HS-5 (cell line): ENCODE measurements at regions not wholly inside any gene's neighbourhood (a gene's known extent, or its start where the extent isn't known, plus 50 kb on each side); places are given as distances from the start of the nearest gene placed in this dataset.
"Not testable (repeated sequence)": the region's sequence is repeated elsewhere in the genome, so short reads cannot be mapped to it uniquely, and the experiment has no call there.

Experiments used
- DNase-seq: peaks from one replicate; pipeline ENCODE4 v3.0.0-alpha.2; 2012; ENCODE audit warnings: low read depth

DNA sequence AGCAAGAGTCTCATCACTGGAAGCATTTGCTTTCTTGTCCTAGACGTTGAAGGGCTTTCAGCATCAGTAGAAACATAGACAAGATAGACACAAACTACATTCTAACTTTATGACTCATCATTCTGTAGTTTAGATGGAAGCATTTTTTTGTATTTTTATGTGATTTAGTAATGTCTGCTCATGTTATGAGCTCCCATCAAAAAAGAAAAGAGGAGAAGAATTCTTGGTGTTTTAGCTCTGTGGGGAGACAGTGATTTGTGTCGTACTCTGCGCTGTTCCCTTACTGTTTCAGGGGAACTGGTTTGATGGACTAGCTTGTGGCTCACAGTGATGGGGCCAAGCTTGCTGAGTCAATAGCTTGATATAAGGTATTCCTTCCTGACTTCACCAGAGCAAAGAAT, 159.2 kb upstream of the WWC1 start:
- DNase-seq, result peak; percentile 14

DNA sequence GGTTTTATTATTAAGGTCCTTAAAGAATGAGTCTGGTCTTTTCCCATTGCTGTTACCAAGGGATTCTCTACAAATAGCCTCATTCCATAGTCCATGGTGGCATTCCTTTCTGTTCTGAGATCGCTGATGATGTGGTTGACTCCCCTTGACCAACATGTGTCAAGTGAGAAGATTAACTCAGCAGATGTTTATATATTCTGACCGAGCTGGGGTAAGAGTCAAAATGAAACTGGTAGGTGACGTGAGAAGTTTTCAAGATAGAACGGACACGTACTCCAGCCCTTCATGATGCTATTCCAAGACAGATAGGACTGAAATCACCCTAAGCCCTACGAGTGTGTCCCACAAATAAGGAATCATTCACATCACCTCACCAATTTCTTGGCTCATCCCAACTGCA, 155.5 kb upstream of the WWC1 start:
- no peak for DNase-seq

DNA sequence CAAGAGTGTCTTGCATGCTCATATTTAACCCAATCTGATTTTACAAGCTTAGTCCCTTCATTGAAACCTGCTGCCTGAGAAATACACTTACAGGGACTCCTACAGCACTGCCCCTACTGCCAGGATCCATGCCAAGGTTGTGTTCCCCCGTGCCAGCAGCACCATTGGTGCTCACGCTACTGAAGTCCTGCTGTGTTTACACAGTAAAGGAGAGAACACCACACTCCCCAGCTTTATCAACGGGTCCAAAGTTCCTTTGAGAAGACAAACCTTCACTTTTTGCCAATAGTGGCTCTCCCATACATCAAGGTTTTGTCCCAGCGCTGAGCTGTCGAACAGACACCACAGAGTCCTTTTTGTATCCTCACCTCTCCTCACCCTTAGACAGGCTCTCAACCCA, 155.1 kb upstream of the WWC1 start:
- no peak for DNase-seq

DNA sequence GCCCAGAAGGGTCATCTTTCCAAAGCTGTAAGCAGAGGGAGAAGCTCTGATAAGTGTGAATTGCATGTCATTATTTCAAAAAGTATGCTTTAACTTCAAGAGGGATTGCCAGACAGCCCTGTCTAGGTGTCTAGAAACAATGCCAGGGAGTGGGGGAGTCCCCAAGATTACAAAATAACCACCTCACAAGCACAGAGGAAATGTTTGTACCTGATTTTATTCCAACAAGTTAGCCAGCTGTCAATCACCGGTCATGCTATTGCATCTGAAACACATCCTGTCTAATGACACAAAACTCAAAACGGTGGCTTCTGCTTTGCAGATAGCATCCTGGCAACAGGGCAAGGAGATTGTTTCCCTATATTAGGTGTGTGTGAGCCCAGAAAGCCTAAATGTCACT, 154.2 kb upstream of the WWC1 start:
- no peak for DNase-seq

DNA sequence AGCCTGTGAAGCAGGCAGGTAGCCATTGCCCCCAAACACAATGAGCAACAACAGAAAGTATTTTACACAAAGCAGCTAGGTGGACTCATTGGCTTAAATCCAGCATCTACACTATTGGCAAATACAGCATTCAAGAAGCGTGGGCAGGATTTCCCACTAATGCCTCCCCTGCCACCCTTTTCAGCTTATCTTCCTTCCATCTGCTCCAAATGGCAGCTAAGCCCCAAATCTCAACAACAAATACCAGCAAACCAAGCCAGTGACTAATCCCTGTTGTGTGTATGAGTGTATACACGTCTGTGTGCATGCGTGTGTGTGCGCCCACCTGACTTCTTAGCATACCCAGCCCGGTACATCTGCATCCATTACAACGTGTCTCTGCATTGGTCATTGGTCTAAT, 151.2 kb upstream of the WWC1 start:
- no peak for DNase-seq

DNA sequence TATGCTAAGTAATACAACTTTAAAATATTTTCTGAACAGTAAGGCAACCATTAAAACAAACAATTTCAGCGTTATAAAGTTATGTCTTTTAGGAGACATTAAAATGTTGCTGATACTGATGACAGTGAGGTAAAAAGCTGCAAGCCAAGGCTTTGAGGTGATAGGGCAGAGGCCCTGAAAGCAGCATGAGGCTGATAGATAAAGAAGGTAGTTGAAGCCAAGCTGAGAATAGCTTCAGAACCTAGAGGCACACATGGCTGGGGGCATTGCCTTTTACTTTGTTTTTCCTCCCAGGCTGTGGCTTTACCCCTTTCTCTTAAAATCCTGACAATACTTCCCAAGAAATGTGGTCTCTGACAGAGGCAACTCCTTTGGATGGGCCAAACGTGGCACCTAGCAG, 149.0 kb upstream of the WWC1 start:
- no peak for DNase-seq

DNA sequence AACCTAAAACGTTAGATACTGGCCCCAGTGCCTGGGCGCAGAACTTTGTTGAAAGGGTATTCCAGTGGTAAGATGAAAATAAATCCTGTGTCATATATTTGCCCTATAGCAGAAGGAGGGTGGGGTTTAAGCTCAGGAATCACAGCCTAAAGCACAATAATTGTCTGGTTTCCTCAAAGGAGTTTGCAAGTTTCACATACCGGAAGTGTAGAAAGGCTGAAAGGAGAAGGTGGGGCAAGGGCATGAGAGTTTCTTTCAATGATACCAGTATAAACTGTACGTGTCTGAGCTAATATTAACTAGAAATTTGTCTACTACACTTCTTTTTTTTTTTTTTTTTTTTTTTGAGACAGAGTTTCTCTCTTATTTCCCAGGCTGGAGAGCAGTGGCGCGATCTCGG, 147.9 kb upstream of the WWC1 start:
- DNase-seq, result not testable (repeated sequence)

DNA sequence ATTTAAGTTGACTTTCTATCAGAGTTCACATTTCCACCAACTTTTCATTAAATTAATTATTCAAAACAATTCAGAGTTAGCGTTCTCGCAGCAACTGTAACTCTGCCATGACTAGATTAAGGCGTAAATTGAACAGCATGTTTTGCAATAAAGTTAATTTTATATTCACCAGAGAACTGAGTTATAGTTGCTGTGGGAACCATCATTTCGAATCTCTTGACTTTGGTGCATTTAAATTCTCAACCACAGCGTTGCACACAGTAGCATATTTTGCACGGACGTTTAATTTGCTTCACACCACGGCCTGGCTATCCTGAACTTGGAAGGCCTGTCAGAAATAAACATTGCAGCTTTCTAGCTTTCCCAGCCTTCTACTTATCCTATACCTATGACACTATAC, 144.3 kb upstream of the WWC1 start:
- no peak for DNase-seq

DNA sequence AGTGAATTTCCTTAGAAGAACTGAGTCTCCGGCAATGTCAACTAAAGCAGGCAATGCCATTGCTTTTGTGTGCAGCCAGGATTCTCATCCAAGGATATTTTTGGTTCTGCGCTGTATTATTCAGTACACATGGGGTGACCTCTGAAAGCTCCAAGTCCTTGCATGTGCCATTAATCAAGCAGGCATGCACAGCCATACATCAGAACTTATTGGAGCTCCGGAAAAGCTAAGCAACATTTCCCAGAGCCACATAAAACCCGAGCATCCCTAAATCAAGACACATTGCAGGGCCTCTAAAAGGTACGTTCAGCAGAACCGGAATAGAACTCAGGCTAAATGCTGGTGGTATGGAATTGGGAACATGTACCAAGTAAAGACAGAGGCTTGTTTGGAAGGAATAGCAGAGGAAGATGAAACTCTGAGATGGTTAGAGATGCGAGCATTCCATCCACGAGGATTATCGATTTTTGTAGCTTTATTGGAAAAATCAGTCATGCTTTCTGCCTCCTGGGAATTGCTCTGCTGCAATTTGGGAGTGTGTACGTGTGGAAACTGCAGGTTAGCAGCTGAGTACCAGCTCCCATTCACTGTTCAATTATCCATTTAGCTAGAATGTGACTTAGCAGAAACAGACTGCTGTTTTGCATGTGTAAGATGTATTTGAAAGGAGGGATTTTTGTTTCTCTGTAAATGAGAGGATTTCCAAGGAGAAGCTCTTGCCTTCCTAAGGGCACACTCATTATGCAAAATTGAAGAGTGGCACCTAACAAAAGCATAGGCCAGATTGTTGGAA, 143.7 kb upstream of the WWC1 start:
- DNase-seq, result no peak

DNA sequence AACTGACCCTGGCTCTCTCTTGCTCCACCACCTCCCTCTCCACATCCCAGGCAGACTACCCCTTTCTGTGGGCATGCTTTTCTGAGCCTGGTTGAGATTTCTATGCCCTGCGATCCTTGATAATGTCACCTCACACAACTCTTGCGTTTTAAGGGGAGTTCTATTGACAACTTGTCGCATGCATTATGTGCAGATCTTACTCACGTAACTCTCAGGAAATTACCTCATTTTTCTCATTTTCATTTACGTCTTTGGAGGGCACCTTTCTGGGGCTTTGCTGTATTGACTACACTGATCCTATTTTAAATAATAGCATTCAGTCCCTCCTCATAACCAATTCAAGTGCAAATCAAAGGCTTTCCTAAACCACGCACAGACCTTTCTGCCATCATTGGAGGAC, 140.4 kb upstream of the WWC1 start:
- DNase-seq, result no peak

DNA sequence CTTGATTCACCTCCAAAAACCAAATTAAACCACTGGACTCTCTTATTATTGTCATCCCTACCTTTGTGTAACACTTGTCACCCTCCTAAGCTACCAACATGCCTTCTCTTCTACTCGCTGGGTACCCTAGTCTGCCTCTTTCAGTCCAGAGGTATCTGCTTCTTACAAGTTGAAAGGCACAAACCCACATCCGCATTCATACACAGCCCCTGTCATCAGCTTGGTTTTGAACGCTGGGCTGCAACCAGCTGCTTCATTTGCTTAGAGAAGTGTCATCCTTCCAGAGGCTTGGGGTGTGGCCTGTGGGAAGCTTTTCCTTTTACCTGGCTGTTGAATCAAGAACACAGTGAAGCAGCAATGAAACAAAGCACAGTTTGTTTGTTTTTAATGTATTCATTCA, 138.8 kb upstream of the WWC1 start:
- no peak for DNase-seq

DNA sequence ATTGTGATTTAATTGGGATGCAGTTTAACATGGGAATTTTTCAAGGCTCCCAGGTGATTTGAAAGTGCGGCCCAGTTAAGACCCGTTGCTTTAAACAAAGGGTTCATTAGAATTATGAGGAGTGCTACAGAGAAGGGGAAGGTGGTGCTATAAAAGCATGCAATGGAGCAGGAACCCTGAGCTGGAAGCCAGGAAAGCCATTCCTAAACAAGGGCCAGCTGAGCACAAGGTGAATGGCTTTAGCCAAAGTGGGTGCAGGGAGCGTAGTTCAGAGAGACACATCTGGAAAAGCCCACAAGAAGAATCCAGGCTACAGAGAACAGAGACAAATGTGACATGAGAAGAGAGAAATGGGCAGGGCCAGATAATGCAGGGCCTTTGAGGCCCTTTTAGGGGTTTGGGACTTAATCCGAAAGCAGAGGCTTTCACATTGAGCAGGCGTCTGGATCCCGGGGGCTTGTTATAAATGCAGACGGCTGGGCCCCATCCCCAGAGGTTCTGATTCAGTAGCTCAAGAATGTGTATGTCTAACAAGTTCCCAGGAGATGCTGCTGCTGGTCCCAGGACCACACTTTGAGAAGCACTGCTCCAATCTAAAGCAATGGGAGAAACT, 138.1 kb upstream of the WWC1 start:
- DNase-seq, result no peak

DNA sequence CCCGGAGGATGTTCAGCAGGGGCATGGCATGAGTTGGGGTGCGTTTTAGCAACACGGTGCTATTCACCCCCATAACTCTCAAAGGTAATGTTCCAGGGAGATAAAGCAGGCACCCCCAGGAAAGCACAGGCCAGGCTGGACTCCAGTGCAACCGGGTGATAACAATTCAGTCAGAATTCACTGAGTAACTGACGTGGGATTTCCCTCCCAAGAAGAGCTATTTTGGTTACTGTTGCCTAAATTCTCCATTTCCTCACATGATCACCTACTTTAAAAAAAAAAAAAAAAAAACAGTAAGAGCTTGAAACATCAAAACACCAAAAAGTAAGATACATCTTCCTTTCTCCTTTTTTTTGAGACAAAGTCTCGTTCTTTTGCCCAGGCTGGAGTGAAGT, 137.6 kb upstream of the WWC1 start:
- no peak for DNase-seq

DNA sequence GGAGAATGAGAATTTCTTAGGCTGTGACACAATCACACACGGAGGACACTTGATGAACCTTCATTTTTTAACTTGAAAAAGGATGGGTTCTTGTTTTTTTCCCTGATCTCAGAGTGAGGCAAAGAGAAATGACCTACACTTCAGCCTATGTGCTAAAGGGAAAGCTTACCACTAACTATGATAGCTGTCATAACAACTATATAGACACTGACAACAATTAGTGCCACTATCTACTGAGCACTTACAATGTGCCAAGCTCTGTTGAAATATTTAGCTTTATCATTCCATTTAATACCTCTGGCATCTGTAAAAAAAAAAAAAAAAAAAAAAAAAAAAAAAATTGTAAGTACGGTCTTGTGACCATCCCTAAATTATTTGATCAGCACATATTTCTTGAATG, 135.9 kb upstream of the WWC1 start:
- DNase-seq, result no peak

DNA sequence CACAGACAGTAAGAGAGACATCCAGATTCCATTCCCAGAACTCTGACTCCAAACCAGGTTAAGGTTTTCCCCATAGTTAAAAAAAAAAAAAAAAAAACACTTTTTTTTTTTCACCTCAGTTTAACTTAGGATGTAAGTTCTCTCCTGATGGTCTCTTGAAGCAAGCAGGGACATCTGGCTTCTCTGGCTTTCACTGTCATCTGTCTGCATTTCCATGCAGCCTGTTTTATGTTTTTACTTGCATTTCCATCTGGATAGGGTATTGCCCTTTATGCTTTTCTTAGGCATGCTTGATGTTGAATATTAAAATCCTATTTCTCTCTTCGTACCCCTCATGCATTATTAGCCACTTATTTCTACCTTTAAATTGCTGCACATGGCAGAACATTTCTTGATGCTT, 135.3 kb upstream of the WWC1 start:
- DNase-seq, result no peak

DNA sequence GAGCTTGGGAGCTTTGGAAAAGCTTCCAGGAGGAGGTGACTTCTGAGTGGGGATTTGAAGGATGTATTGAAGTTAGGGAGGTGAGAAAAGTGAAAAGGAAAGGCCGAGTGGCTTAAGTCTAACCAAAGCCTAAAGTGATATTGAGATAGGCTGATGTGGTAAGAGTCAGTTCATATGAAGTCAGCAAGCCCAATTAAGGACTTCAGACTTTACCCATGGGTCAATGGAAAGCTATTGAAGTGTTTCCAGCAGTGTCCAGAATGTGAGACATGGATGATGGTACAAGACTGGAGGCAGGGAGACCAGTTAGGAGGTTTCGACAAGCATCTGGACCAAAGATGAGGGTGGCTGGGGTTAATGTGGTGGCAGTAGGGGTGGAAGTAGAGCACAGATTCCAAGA, 134.3 kb upstream of the WWC1 start:
- no peak for DNase-seq

DNA sequence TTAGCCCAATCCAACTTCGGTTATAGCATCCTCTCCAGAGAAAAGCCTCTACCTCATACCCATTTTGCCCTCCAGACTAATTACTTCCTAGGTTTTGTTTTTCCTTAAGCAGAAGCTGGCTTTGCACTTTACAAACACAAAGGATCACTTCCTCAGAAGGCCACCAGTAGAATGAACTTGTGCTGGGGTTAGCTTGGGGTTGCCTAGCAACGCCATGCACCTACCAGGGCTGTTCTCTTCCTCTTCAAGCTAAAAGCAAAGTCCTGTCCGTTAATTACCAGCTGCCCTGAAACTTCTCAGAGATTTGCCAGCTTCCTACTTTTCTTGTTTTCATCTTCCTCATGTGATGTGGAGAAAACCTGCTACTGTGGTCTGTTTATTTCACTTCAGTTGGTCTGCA, 132.0 kb upstream of the WWC1 start:
- no peak for DNase-seq

DNA sequence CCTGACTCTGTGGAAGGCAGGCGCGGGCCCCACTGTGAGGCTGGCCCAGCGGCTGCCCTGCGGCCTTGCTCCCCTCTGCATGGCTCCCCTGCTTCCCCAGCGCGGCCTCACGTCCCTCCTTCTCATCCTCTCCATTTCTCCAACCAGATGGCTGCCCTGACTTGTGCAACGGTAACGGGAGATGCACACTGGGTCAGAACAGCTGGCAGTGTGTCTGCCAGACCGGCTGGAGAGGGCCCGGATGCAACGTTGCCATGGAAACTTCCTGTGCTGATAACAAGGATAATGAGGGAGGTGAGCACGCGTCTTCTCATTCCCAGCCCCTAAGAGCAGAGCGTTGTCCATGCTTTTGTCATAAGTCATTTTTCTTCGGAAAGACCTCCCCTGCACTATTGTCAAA, 129.0 kb upstream of the WWC1 start:
- no peak for DNase-seq

DNA sequence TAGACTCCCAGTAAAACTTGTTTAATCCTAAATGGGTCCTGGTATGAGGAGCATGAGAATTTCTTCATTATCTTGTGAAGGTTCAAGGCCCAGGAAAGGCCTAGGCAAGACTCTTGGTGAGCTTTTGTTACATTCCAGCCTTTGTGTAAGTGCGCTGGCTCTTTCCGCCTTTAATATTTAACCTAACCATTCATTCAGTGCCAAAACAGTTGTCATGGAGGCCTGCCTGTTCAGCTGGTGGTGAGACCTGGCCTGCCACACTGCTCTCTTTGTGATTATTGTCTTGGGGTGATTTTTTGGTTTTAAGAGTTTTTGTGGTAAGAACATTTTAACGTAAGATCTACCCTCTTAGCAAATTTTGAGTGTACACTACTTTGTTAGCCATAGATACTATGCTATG, 127.5 kb upstream of the WWC1 start:
- no peak for DNase-seq

DNA sequence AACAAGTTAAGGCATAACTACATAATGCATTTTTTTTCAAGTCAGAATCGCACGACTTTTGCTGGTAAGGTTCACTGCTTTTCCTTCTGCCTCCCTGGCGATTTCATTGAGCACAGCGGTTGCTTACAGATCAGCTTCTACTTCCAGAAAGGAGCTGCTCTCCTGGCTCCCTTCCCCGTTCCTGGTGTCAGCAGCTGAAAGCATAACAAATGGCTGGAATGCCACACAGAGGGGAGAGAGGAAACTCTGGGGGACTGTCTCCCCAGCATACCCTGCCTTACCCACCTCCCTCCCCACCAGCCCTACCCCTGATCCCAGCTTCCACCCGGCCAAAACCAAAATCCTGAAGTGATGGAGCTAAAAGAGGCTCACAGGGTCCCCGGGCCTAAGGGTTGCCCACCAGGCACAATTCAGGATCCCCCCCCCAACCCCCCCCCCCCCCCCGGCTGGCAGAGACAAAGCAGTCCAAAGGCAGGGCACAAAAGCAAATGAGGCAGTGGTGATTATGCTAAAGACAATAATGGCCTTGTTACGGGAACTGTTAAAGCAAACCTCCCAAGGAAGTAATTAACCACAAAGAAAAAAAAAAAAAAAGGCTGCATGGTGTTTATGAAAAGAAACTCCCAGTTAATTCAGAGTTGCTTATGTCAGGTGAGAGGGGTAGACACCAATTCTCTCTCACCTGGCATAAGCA, 126.1 kb upstream of the WWC1 start:
- no peak for DNase-seq

DNA sequence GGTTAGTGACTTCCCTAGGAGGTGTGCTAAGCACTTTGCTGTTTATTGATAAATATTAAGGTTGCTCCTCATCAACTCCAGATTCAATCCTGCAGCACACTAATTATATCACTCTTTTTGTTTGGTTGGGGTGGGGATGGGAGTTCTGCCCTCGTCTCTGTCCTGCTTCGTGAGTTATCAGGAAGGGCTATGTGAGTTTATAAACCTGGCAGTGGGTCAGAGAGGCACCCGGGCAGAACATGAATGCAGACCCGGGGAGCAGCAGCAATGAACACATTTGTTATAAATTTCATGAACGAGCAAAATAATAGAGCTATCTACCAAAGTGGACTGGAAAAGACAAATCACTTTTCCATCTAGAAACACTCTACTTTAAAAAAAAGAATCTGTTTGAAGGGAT, 125.5 kb upstream of the WWC1 start:
- DNase-seq, result no peak

DNA sequence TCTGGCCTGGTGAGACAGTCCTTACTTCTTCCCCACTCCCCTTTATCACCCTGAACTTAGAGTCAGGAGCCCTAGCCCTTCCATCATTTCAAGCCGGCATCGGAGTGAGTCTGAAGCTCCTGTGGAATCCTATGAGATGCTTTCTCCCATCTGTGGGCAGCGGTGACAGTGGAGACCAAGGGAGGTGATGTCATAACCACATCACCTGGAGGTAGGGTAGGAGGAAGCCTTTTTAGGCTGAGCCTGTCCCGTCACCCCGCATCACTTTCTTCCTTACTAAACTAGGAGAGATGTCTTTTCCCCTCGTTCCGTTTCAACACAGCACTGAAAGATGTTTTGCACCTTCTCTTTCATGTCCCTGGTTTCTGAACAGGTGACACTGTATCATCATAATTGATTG, 124.1 kb upstream of the WWC1 start:
- DNase-seq, result no peak

DNA sequence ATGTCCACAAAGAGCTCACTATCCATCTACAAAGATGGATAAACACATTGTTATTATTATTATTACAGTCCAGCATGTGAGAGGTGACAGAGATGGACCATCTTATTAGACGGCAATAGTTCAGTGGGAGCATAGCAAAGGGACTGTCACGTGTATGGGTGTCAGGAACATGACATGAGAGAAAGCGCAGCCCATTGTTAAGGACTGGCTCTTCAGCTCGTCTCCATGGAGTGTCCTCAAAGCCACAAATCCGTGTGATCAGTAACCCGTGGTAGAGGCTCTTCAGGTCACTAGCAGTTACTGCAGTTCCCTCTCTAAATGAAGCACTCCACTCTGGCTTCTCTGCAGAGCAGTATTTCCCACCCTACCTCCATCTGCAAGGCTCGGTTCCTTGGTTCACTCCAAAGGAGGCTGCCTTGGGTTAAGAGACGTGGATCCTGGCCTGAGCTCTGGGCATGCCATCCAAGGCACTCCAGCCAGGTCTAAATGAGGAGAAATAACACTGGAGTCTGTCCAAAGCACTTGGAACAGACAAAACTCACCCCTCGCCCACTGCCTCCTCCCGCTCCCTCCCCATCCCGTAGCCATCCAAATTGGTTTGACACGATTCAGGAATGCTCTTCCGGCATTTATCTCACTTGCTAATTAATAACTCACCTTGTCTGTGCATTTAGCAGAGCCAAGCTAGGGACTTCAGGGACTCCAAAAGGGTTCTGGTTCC, 122.3 kb upstream of the WWC1 start:
- DNase-seq, result no peak
